ENCODE measurements at regions not wholly inside any gene's neighbourhood (a gene's known extent, or its start where the extent isn't known, plus 50 kb on each side); places are given as distances from the start of the nearest gene placed in this dataset.

- TF ChIP-seq CTCF (conservative IDR thresholded peaks at IDR 0.05 in 1 of 2, IDR thresholded peaks at IDR 0.05 in 1 of 2; ENCODE audit: low read depth in 1 of 2, low read length in 2 of 2) (no peak), EZH2 (IDR thresholded peaks at IDR 0.05; ENCODE audit: low read length, missing control alignments) (no peak)
These were observed 190.5 kb upstream of the CHD1 start for GRCh38 chr5:99119326-99119725.

Measured in fibroblast of lung (primary cell).